ENCODE measurements at regions not wholly inside any gene's neighbourhood (a gene's known extent, or its start where the extent isn't known, plus 50 kb on each side); places are given as distances from the start of the nearest gene placed in this dataset.

DNA sequence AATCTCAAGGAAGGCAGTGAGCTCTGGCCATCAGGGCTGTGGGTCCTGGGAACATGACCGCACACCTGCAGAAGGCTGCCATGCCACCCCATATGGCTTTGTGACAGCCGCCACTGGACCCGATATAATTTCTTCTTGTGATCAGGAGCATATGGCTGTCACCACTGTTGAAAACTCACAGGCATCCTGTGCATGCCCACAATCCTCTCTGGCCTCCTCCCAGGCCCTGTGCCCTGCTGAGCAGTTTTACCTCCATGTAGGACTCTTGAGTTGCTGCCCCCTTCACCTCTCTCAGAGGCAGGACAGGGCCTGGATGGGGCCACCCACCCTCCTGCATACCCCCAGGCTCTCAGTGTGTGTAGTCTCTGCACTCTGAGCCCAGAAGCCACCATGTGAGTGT, 391.9 kb upstream of the AKR1E2 start:
- Histone ChIP-seq H3K9me1 (replicated peaks; ENCODE audit: control insufficient read depth, extremely low read depth, insufficient read depth, low read length) (no peaks in the 10 kb centered on the region), H3K9ac (replicated peaks; ENCODE audit: extremely low read depth, insufficient read depth, low read length) (no peak overlapping the region), H3K4me3 (replicated peaks in 1 of 3; ENCODE audit: insufficient read depth in 1 of 3, low read depth in 1 of 3, low read length in 3 of 3) (no peak overlapping the region), H3K79me2 (ENCODE audit: control insufficient read depth, insufficient read depth, low read length) (no peaks in the 10 kb centered on the region), H3K27me3 (ENCODE audit: control insufficient read depth in 2 of 2, insufficient read depth in 2 of 2, low read length in 2 of 2) (no peaks in the 10 kb centered on the region), H3K27ac (ENCODE audit: insufficient read depth, low read depth, low read length) (no peak overlapping the region), H2AFZ (ENCODE audit: low read depth, low read length) (no peak overlapping the region), H3K36me3 (ENCODE audit: control insufficient read depth in 2 of 2, extremely low read depth in 1 of 2, insufficient read depth in 2 of 2, low read length in 2 of 2) (no peaks in the 10 kb centered on the region), H3K9me3 (replicated peaks; ENCODE audit: control insufficient read depth, insufficient read depth, low read length) (no peaks in the 10 kb centered on the region), H3K4me1 (ENCODE audit: control insufficient read depth, extremely low read depth, insufficient read depth, low read length) (no peaks in the 10 kb centered on the region), H3K4me2 (ENCODE audit: insufficient read depth, low read length) (no peak overlapping the region), H4K20me1 (replicated peaks; ENCODE audit: control insufficient read depth, extremely low read depth, insufficient read depth, low read length) (no peaks in the 10 kb centered on the region)
- ChIA-PET POLR2A (no interaction called here), CTCF (no interaction called here)
- TF ChIP-seq FOS (IDR thresholded peaks at IDR 0.05; ENCODE audit: borderline replicate concordance, insufficient read depth, low read length), result no peak
- no peak for TF ChIP-seq MYC (IDR thresholded peaks at IDR 0.05; ENCODE audit: low read depth, low read length)
- dilution Hi-C loops (cut with MboI; ENCODE audit: extremely low pct_ligation_motif_present, low sequenced_read_pairs), result no loop called here
- FAIRE-seq (no peak), DNase-seq (ENCODE audit: low read depth, low spot score) (no peak)
- BruUV-seq (replicated peaks), result no TSS peak
- intact Hi-C loops (cut with micrococcal nuclease), result no loop called here

DNA sequence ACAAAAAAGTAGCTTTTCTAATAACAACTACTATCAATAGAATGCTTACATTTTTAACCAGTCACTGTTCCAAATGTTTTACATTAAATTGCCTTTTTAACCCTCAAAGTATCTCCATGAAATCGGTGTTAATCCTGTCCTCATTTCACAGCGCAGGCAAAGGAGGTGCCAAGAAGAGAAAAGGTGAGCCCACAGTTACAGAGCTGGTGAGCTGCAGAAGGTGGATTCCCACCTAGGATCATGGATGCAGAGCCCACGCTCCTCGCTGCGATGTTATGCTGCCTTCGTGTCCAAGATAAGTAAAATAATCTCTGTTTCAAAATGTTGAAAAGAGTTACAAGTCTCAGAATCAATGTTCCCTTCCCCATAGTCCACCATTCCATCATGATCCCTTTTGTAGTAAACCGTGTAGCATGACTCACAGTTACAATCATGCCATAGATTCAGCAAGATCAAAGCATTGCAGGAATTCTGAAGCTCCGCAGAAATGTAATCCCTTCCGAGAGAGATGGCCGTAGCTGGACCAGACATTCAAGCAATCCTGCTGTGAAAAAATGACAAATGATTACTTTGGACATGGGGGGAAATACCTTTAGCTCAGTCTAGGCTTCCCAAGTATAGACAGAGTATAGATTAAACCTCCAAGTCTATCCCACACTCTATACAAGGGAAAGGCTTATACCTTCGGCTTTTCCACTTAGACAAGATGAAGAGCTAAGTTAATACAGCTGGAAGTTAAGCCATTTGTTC, 394.7 kb upstream of the AKR1E2 start:
- no peaks in the 10 kb centered on the region for H3K27me3 ChIP-seq (ENCODE audit: control insufficient read depth in 2 of 2, insufficient read depth in 2 of 2, low read length in 2 of 2)
- no peak overlapping the region for H2AFZ ChIP-seq (ENCODE audit: low read depth, low read length)
- CTCF ChIA-PET, result interaction anchor here (1.0 to 1.3 kb wide), 3 partner anchors 11 to 71 kb away, joined by 3 to 4 read pairs (median 3); no protein-coding TSS in a partner anchor
- no TSS peak for BruUV-seq (replicated peaks)
- no peaks in the 10 kb centered on the region for H3K9me3 ChIP-seq (replicated peaks; ENCODE audit: control insufficient read depth, insufficient read depth, low read length)
- no peak overlapping the region for H3K9ac ChIP-seq (replicated peaks; ENCODE audit: extremely low read depth, insufficient read depth, low read length)
- no peak overlapping the region for H3K4me2 ChIP-seq (ENCODE audit: insufficient read depth, low read length)
- H3K9me1 ChIP-seq (replicated peaks; ENCODE audit: control insufficient read depth, extremely low read depth, insufficient read depth, low read length), result no peaks in the 10 kb centered on the region
- no peak for FAIRE-seq
- intact Hi-C loops (cut with micrococcal nuclease), result no loop called here
- H3K4me1 ChIP-seq (ENCODE audit: control insufficient read depth, extremely low read depth, insufficient read depth, low read length), result no peaks in the 10 kb centered on the region
- H3K4me3 ChIP-seq (replicated peaks in 1 of 3; ENCODE audit: insufficient read depth in 1 of 3, low read depth in 1 of 3, low read length in 3 of 3), result no peak overlapping the region
- DNase-seq (ENCODE audit: low read depth, low spot score), result no peak
- H3K27ac ChIP-seq (ENCODE audit: insufficient read depth, low read depth, low read length), result no peak overlapping the region
- dilution Hi-C loops (cut with MboI; ENCODE audit: extremely low pct_ligation_motif_present, low sequenced_read_pairs), result no loop called here
- H4K20me1 ChIP-seq (replicated peaks; ENCODE audit: control insufficient read depth, extremely low read depth, insufficient read depth, low read length), result no peaks in the 10 kb centered on the region
- no peaks in the 10 kb centered on the region for H3K36me3 ChIP-seq (ENCODE audit: control insufficient read depth in 2 of 2, extremely low read depth in 1 of 2, insufficient read depth in 2 of 2, low read length in 2 of 2)
- no peaks in the 10 kb centered on the region for H3K79me2 ChIP-seq (ENCODE audit: control insufficient read depth, insufficient read depth, low read length)
- TF ChIP-seq GATA2 (IDR thresholded peaks at IDR 0.05; ENCODE audit: insufficient read depth, insufficient read length, low read depth, low read length) (no peak), FOS (IDR thresholded peaks at IDR 0.05; ENCODE audit: borderline replicate concordance, insufficient read depth, low read length) (no peak), JUN (IDR thresholded peaks at IDR 0.05; ENCODE audit: borderline replicate concordance, insufficient read depth, insufficient read length, low read depth) (no peak), POLR2A (IDR thresholded peaks at IDR 0.05; ENCODE audit: low read depth, low read length) (no peak), EZH2 (IDR thresholded peaks at IDR 0.05; ENCODE audit: borderline replicate concordance, low read depth, low read length, severe bottlenecking) (no peak), MYC (IDR thresholded peaks at IDR 0.05; ENCODE audit: low read depth, low read length) (no peak), POLR2AphosphoS5 (IDR thresholded peaks at IDR 0.05; ENCODE audit: insufficient read depth, low read depth, low read length) (no peak)
- TF ChIP-seq, protein P1, sequence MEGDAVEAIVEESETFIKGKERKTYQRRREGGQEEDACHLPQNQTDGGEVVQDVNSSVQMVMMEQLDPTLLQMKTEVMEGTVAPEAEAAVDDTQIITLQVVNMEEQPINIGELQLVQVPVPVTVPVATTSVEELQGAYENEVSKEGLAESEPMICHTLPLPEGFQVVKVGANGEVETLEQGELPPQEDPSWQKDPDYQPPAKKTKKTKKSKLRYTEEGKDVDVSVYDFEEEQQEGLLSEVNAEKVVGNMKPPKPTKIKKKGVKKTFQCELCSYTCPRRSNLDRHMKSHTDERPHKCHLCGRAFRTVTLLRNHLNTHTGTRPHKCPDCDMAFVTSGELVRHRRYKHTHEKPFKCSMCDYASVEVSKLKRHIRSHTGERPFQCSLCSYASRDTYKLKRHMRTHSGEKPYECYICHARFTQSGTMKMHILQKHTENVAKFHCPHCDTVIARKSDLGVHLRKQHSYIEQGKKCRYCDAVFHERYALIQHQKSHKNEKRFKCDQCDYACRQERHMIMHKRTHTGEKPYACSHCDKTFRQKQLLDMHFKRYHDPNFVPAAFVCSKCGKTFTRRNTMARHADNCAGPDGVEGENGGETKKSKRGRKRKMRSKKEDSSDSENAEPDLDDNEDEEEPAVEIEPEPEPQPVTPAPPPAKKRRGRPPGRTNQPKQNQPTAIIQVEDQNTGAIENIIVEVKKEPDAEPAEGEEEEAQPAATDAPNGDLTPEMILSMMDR (IDR thresholded peaks at IDR 0.05; ENCODE audit: extremely low read depth in 1 of 2, insufficient read depth in 1 of 2, low read depth in 1 of 2, low read length in 2 of 2), result no peak
- TF ChIP-seq, protein P2, sequence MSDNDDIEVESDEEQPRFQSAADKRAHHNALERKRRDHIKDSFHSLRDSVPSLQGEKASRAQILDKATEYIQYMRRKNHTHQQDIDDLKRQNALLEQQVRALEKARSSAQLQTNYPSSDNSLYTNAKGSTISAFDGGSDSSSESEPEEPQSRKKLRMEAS (IDR thresholded peaks at IDR 0.05; ENCODE audit: insufficient read depth, insufficient read length), result no peak
- POLR2A ChIA-PET, result no interaction called here
